GM12873 (cell line): ENCODE measurements at regions not wholly inside any gene's neighbourhood (a gene's known extent, or its start where the extent isn't known, plus 50 kb on each side); places are given as distances from the start of the nearest gene placed in this dataset.

Experiments used
- TF ChIP-seq, protein P1 (sequence below): IDR thresholded peaks from 2 replicates; pipeline ENCODE4 v1.5.1; 2012; ENCODE audit warnings: low read depth, mild to moderate bottlenecking, moderate library complexity, low read length, control low read depth; ENCODE audit not compliant: insufficient read depth; ENCODE audit errors: missing control alignments

DNA sequence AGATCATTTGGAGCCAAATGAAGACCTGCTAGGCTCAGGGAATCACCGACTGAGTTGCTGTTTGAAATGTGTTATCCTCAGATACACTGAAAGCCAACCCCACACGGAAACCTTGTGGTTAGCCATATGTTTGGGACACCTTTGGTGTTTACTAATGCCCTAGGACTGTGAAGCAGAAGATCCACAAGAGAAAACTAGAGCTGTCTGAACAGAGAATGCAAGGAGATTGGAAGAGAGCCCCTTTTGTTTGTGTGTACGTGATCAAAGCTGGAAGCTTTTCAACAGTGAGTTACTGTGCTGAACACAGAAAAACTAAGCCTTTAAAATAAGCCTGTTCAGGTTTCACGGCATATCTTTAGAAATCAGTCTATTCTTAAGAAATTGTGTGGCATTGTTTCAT, 908.2 kb upstream of the ADGRL2 start:
- TF ChIP-seq, protein P1, sequence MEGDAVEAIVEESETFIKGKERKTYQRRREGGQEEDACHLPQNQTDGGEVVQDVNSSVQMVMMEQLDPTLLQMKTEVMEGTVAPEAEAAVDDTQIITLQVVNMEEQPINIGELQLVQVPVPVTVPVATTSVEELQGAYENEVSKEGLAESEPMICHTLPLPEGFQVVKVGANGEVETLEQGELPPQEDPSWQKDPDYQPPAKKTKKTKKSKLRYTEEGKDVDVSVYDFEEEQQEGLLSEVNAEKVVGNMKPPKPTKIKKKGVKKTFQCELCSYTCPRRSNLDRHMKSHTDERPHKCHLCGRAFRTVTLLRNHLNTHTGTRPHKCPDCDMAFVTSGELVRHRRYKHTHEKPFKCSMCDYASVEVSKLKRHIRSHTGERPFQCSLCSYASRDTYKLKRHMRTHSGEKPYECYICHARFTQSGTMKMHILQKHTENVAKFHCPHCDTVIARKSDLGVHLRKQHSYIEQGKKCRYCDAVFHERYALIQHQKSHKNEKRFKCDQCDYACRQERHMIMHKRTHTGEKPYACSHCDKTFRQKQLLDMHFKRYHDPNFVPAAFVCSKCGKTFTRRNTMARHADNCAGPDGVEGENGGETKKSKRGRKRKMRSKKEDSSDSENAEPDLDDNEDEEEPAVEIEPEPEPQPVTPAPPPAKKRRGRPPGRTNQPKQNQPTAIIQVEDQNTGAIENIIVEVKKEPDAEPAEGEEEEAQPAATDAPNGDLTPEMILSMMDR, result no peak

DNA sequence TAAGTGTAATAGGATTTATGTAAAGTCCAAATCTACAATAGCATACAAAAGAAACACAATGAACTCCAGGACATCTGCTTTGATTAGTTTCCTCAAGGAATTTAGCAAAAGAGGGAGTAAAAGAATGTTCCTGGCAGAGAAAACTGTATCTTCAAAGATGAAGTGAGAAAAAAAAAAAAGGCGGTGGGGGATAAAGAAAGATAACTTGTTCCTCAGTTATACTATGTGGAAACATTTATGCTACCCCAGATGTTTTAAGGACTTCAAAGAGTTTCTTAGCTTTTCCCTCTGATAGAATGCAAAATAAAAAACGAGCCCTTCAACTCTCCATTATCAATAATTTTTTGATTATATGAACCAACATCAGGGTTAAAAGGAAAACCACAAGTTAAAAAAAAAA, 908.9 kb upstream of the ADGRL2 start:
- TF ChIP-seq, protein P1, result no peak

DNA sequence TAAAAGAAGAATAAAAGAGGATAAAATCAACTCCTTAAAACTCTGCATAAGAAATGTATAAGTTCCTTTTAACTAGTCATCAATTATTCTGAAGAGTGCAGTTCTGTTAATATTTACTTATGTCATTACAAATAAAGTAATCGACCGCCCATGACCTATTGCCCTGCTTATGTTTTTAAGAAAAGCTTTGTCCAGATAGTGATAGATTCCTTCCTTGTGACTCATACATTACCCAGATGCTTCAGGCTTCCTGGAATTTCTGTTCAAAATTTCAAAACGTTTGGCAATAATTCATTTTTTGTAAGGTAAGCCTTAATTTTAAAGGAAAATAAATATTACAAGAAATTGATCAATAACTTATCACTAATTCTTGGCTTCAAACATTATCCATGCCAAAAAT, 918.2 kb upstream of the ADGRL2 start:
- TF ChIP-seq, protein P1, result no peak

DNA sequence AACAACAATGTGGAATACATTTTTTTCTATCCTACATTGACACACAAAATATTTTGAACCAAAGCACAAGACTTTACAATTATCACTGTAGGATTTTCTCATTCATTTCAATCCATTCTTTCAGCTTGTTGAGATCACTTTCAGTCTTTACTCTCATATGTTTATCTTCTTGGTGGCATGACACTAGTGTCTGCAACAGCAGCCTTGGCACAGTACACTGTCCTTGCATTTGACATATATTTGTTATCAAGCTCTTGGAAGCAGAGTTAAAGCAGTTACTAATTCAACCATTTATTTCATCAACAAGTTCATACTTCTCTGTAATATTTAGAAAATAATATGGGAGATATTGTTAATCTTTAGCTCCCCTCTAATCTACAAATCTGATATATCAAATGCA, 922.4 kb upstream of the ADGRL2 start:
- TF ChIP-seq, protein P1, result no peak

DNA sequence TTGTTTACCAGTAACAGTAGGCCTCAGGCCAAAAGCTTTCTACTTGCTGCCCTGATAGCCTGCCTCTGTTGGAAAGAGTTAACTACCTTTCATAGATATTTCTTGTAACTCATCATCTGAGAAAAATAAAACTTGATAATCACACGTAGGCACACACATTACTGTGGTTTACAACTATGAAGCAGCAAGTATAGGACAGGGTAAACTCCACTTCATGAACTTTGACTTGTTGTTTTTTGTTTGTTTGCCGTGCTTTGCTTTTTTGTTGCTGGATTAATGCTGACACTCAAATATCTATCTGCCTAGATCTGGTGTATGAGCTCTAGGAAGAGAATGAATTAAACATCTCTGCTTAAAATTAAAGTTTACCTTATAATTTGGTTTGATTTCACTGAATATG, 924.7 kb upstream of the ADGRL2 start:
- TF ChIP-seq, protein P1, result no peak

DNA sequence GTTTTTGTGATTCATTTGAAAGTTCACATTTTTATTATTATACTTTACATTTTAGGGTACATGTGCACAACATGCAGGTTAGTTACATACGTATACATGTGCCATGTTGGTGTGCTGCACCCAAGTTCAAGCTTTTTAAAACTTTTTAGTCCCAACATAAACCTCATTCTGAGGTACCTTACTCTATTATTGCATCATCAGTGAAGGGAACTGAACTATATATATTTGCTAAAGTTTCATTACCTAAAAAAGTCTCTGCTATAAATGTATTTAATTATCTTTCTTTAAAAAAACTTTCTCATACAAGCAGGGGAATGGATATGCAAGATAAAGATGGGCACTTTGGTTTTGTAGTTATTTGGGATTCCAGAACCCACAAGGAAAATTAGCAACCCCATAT, 931.4 kb upstream of the ADGRL2 start:
- TF ChIP-seq, protein P1, result no peak

DNA sequence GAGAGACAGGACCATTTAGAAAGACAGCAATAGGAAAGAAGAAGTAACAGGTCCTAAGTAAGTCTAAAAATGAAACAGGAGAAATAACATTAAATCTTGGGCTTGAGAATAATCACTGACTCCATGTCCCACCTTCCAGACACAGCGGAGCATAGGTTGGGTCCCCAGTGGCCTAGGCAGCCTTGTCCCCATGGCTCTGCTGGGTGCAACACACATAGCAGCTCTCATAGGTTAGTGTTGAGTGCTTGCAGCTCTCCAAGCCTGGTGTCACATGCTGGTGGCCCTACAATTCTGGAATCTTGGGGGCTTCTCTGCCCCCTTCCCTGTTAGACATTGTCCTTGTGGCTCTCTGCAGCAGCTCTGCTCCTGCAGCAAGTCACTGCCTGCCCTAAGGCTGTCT, 952.8 kb upstream of the ADGRL2 start:
- TF ChIP-seq, protein P1, result no peak
